Esophagus squamous epithelium (tissue), 4 donors: ENCODE measurements at regions not wholly inside any gene's neighbourhood (a gene's known extent, or its start where the extent isn't known, plus 50 kb on each side); places are given as distances from the start of the nearest gene placed in this dataset.

Experiments
- CTCF ChIP-seq, 6 experiments: fragments of 450-650 bp in 4 of 6; fragments of 200-600 bp in 2 of 6; sonication (generic) in 2 of 6; IDR thresholded peaks; one replicate each; pipeline ENCODE4 v1.5.1; 2016 to 2019; ENCODE audit warnings: antibody characterized with exemption in 6 of 6, mild to moderate bottlenecking in 4 of 6, moderate library complexity in 4 of 6
- POLR2A ChIP-seq, 4 donors: fragments of 450-650 bp; IDR thresholded peaks; one replicate each; pipeline ENCODE4 v1.6.1; 2017; ENCODE audit warnings: antibody characterized with exemption in 4 of 4, mild to moderate bottlenecking in 4 of 4, moderate library complexity in 3 of 4

DNA sequence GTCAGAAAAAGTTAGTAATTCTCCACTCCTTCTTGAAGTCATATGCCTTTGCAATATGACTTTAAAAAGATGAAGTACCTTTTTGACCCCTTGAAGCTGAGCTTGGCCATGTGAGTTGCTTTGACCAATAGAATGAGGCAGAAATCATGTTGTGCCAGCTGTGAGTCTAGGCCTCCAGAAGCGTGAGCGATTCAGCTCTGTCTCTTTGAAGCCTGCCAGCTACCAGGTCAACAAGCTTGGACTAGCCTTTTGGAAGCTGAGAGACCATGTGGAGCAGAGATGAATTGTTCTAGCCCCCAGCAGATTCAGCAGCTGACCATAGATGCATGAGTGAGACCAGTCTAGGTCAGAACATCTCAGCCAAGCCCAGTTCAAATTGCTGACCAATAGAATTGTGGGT lies 69.8 kb upstream of the EOMES start:
- TF ChIP-seq POLR2A (IDR thresholded peaks at IDR 0.05) (no peak), CTCF (IDR thresholded peaks at IDR 0.05) (no peak)
